IPS-NIHi11 (cell line): ENCODE measurements at regions not wholly inside any gene's neighbourhood (a gene's known extent, or its start where the extent isn't known, plus 50 kb on each side); places are given as distances from the start of the nearest gene placed in this dataset.
A peak's percentile ranks its signal among the peaks of the same experiment; 100 is the strongest.
"Not testable (repeated sequence)": the region's sequence is repeated elsewhere in the genome, so short reads cannot be mapped to it uniquely, and the experiment has no call there.

Experiments
- DNase-seq: peaks from one replicate; pipeline ENCODE4 v3.0.0; 2012; ENCODE audit warnings: mixed read lengths, low spot score

- DNase-seq, result not testable (repeated sequence)
Observed at GRCh38 chr4:10388146-10388545, 69.1 kb downstream of the ZNF518B start.

- peak; percentile 0 for DNase-seq
Observed at GRCh38 chr4:10385994-10386394, 71.2 kb downstream of the ZNF518B start.

GRCh38 chr4:10384974-10385373 lies 72.3 kb downstream of the ZNF518B start:
- peak; percentile 0 for DNase-seq

GRCh38 chr4:10383417-10383816 lies 73.8 kb downstream of the ZNF518B start:
- no peak for DNase-seq

- DNase-seq, result not testable (repeated sequence)
Observed at GRCh38 chr4:10382171-10382570, 75.1 kb downstream of the ZNF518B start.

GRCh38 chr4:10381146-10381545 lies 76.1 kb downstream of the ZNF518B start:
- peak; percentile 0 for DNase-seq

- DNase-seq, result peak; percentile 0
Observed at GRCh38 chr4:10380735-10381134, 76.5 kb downstream of the ZNF518B start.

GRCh38 chr4:10371869-10372471 lies 85.3 kb downstream of the ZNF518B start:
- peak; percentile 25 for DNase-seq

- DNase-seq, result no peak
Observed at GRCh38 chr4:10371121-10371520, 86.1 kb downstream of the ZNF518B start.

GRCh38 chr4:10369517-10369916 lies 87.7 kb downstream of the ZNF518B start:
- DNase-seq, result no peak

- no peak for DNase-seq
Observed at GRCh38 chr4:10366628-10367027, 90.6 kb downstream of the ZNF518B start.

- no peak for DNase-seq
Observed at GRCh38 chr4:10364194-10364593, 93.0 kb downstream of the ZNF518B start.

- DNase-seq, result no peak
Observed at GRCh38 chr4:10354746-10355145, 102.5 kb downstream of the ZNF518B start.

- no peak for DNase-seq
Observed at GRCh38 chr4:10354225-10354624, 103.0 kb downstream of the ZNF518B start.

GRCh38 chr4:10353110-10353509 lies 104.1 kb downstream of the ZNF518B start:
- DNase-seq, result no peak

GRCh38 chr4:10348241-10348640 lies 109.0 kb downstream of the ZNF518B start:
- no peak for DNase-seq

- no peak for DNase-seq
Observed at GRCh38 chr4:10347815-10348214, 109.4 kb downstream of the ZNF518B start.

- no peak for DNase-seq
Observed at GRCh38 chr4:10347281-10347795, 109.9 kb downstream of the ZNF518B start.

GRCh38 chr4:10346023-10346422 lies 111.2 kb downstream of the ZNF518B start:
- DNase-seq, result peak; percentile 13

GRCh38 chr4:10345381-10345784 lies 111.8 kb downstream of the ZNF518B start:
- no peak for DNase-seq

- DNase-seq, result no peak
Observed at GRCh38 chr4:10344824-10345223, 112.4 kb downstream of the ZNF518B start.

- DNase-seq, result no peak
Observed at GRCh38 chr4:10343656-10344055, 113.6 kb downstream of the ZNF518B start.

- no peak for DNase-seq
Observed at GRCh38 chr4:10342866-10343265, 114.4 kb downstream of the ZNF518B start.

GRCh38 chr4:10336471-10336870 lies 120.8 kb downstream of the ZNF518B start:
- DNase-seq, result no peak
